WERI-Rb-1 (cell line): ENCODE measurements at regions not wholly inside any gene's neighbourhood (a gene's known extent, or its start where the extent isn't known, plus 50 kb on each side); places are given as distances from the start of the nearest gene placed in this dataset.
A peak's percentile ranks its signal among the peaks of the same experiment; 100 is the strongest.

ENCODE experiments used
- DNase-seq: peaks from one replicate; pipeline ENCODE4 v3.0.0-alpha.2; 2020
- H3K27ac ChIP-seq: fragments of 250-450 bp; sonication (Bioruptor Pico); 2 replicates; pipeline ENCODE4 v1.5.1; 2020; ENCODE audit warnings: mild to moderate bottlenecking, moderate library complexity
- H3K27me3 ChIP-seq: fragments of 250-450 bp; sonication (Bioruptor Pico); 2 replicates; pipeline ENCODE4 v1.5.1; 2021; ENCODE audit warnings: mild to moderate bottlenecking, low read depth, moderate library complexity; ENCODE audit not compliant: insufficient read depth, severe bottlenecking
- H3K36me3 ChIP-seq: fragments of 250-450 bp; sonication (Bioruptor Pico); 2 replicates; pipeline ENCODE4 v1.5.1; 2020; ENCODE audit warnings: mild to moderate bottlenecking, moderate library complexity
- H3K4me3 ChIP-seq: 2 replicates; pipeline ENCODE4 v1.5.1; 2011; ENCODE audit warnings: low read depth, mild to moderate bottlenecking, control low read depth, low read length
- H3K9me3 ChIP-seq: fragments of 250-450 bp; sonication (Bioruptor Pico); 2 replicates; pipeline ENCODE4 v1.5.1; 2021; ENCODE audit warnings: mild to moderate bottlenecking, moderate library complexity; ENCODE audit not compliant: severe bottlenecking
- TF ChIP-seq, protein P1 (sequence below): IDR thresholded peaks from 2 replicates; pipeline ENCODE4 v1.5.1; 2011; ENCODE audit warnings: low read depth, mild to moderate bottlenecking, control low read depth, inconsistent platforms, low read length

DNA sequence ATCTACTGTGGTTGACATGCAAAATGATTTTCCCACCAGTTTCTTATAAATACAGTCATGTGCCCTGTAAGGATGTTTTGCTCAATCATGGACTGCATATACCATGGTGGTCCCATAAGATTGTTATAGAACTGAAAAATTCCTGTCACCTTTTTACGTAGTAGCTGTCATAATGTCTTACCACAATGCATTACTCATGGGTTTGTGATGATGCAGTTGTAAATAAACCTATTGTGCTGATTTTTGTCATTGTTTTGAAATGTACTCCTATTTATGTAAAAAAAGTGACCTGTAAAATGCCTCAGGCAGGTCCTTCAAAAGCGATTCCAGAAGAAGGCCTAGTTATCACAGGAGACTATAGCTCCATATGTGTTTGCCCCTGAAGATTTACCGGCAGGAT lies 695.4 kb upstream of the KIF2B start:
- Histone ChIP-seq H3K4me3 (no peak overlapping the region), H3K9me3 (no peaks in the 10 kb centered on the region), H3K27ac (no peak overlapping the region), H3K36me3 (no peaks in the 10 kb centered on the region), H3K27me3 (no peaks in the 10 kb centered on the region)
- DNase-seq, result no peak
- TF ChIP-seq, protein P1, sequence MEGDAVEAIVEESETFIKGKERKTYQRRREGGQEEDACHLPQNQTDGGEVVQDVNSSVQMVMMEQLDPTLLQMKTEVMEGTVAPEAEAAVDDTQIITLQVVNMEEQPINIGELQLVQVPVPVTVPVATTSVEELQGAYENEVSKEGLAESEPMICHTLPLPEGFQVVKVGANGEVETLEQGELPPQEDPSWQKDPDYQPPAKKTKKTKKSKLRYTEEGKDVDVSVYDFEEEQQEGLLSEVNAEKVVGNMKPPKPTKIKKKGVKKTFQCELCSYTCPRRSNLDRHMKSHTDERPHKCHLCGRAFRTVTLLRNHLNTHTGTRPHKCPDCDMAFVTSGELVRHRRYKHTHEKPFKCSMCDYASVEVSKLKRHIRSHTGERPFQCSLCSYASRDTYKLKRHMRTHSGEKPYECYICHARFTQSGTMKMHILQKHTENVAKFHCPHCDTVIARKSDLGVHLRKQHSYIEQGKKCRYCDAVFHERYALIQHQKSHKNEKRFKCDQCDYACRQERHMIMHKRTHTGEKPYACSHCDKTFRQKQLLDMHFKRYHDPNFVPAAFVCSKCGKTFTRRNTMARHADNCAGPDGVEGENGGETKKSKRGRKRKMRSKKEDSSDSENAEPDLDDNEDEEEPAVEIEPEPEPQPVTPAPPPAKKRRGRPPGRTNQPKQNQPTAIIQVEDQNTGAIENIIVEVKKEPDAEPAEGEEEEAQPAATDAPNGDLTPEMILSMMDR, result no peak

DNA sequence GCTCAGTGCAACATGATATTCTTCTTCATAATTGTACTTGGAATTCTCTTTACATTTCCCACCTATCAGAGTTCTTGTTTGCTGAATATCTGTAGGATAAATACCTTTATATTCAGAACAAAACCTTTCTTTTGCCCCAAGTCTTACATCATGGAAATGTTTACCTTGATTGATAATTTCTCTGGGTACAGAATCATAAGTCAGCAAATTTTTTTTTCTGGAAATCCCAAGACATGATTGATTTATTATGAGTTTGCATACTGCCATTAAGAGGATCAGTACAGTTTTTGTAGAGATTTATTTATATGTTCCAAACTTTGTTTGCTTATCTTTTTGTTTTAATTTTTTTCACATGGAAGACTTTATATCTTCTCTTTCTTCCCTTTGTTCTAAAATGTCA lies 699.8 kb upstream of the KIF2B start:
- no peaks in the 10 kb centered on the region for H3K27me3 ChIP-seq
- H3K4me3 ChIP-seq, result no peak overlapping the region
- DNase-seq, result no peak
- TF ChIP-seq, protein P1, result no peak
- H3K9me3 ChIP-seq, result no peaks in the 10 kb centered on the region
- no peak overlapping the region for H3K27ac ChIP-seq
- no peaks in the 10 kb centered on the region for H3K36me3 ChIP-seq

DNA sequence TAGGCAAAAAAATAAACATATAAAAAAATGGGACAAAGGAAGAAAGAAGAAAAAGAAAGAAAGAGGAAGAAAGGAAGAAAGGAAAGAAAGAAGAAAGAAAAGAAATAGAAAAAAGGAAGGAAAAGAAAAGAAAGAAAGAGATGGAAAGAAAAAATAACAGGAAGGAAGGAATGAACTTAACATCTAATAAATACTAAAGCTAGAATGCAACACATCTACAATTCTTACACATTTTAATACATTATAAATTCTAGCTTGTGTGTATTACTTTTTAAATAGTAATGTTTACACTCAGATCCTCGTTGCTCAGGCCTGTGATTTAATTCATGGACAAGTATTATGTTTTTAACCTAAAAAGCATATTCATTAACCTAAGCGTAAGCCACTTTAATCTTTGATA lies 703.0 kb upstream of the KIF2B start:
- H3K4me3 ChIP-seq, result no peak overlapping the region
- no peaks in the 10 kb centered on the region for H3K27me3 ChIP-seq
- no peak for DNase-seq
- TF ChIP-seq, protein P1, result no peak
- H3K36me3 ChIP-seq, result no peaks in the 10 kb centered on the region
- H3K27ac ChIP-seq, result peak overlapping the region; percentile 57
- peaks cover 17% of the 10 kb centered on the region for H3K9me3 ChIP-seq

DNA sequence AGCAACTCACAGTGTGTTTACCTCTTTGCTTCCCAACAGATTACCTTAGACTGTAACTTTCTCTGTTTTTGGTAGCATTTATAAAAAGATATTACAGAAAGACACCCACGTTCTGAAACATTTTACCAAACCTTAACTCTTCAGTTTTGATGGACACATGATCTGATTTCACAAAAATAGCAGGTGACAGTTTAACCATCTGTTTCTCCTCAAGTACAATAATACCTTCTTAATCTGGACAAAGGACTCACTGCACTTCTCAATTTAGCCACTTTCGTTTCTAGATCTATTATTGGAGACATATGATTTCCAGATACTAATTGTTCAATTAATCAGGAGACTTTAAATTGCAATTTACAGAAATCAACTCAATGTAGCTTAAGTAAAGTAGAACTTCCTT lies 703.8 kb upstream of the KIF2B start:
- TF ChIP-seq, protein P1, result no peak
- no peaks in the 10 kb centered on the region for H3K27me3 ChIP-seq
- H3K4me3 ChIP-seq, result peak overlapping the region; percentile 2; the same call in 1 of the 2 replicates
- DNase-seq, result no peak
- H3K36me3 ChIP-seq, result no peaks in the 10 kb centered on the region
- peak overlapping the region; percentile 57 for H3K27ac ChIP-seq
- H3K9me3 ChIP-seq, result peaks cover 17% of the 10 kb centered on the region

DNA sequence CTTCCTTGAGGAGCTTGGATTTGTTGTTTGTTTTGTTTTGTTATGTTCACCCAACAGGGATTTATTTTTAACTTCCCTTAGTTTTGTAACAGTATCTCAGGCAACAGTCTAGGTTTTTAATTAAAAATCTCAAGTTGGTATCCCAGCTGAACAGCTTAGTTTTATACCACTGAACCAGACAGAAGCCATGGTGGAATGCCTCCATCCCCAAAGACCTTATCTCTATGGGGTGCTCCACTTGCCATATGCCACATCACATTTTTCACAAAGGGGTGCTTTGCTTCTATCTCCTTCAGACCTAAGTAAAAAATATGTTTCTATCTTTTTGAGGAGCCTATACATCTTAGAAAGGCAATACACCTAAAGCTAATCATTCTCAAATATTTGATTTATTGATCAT lies 715.8 kb upstream of the KIF2B start:
- H3K36me3 ChIP-seq, result no peaks in the 10 kb centered on the region
- H3K4me3 ChIP-seq, result no peak overlapping the region
- H3K9me3 ChIP-seq, result peaks cover 7% of the 10 kb centered on the region
- TF ChIP-seq, protein P1, result no peak
- DNase-seq, result no peak
- no peak overlapping the region for H3K27ac ChIP-seq
- no peaks in the 10 kb centered on the region for H3K27me3 ChIP-seq

DNA sequence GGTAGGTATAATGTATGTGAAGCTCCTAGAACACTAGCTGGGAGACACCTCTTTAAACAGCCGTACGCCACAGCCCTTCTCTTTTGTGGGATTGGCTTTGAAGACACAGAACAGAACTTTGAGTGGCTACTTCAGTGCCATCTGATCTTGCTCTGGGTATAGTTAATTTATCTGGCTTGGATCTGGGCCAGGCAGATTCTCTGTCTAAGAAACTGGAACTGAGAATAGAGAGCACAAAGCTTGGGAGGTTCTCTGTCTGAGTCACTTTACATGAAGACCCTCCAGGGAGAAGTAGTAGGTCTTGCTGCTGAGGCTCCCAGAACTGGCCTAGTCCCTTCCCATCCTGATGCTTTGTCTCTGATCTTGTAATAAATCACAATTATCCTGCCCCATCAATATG lies 721.0 kb upstream of the KIF2B start:
- H3K4me3 ChIP-seq, result no peak overlapping the region
- no peaks in the 10 kb centered on the region for H3K9me3 ChIP-seq
- no peaks in the 10 kb centered on the region for H3K36me3 ChIP-seq
- no peaks in the 10 kb centered on the region for H3K27me3 ChIP-seq
- TF ChIP-seq, protein P1, result no peak
- no peak overlapping the region for H3K27ac ChIP-seq
- DNase-seq, result no peak
